ENCODE measurements at regions not wholly inside any gene's neighbourhood (a gene's known extent, or its start where the extent isn't known, plus 50 kb on each side); places are given as distances from the start of the nearest gene placed in this dataset.

- H3K4me1 ChIP-seq: no peaks in the 10 kb centered on the region
- 70 to 77% methylated on average over 2 of the region's 2 CpGs for WGBS, 2 donors (ENCODE audit: low coverage in 1 of 2)
- no peak for ATAC-seq
- H3K27ac ChIP-seq: no peak overlapping the region
- no peaks in the 10 kb centered on the region for H3K9me3 ChIP-seq
- no peaks in the 10 kb centered on the region for H3K27me3 ChIP-seq
- no peaks in the 10 kb centered on the region for H3K36me3 ChIP-seq
- H3K4me3 ChIP-seq: no peak overlapping the region
- no peak for TF ChIP-seq POLR2A (IDR thresholded peaks at IDR 0.05)
- no peak for TF ChIP-seq POLR2AphosphoS5 (IDR thresholded peaks at IDR 0.05)
- TF ChIP-seq EP300 (IDR thresholded peaks at IDR 0.05): no peak
- TF ChIP-seq, protein P1, sequence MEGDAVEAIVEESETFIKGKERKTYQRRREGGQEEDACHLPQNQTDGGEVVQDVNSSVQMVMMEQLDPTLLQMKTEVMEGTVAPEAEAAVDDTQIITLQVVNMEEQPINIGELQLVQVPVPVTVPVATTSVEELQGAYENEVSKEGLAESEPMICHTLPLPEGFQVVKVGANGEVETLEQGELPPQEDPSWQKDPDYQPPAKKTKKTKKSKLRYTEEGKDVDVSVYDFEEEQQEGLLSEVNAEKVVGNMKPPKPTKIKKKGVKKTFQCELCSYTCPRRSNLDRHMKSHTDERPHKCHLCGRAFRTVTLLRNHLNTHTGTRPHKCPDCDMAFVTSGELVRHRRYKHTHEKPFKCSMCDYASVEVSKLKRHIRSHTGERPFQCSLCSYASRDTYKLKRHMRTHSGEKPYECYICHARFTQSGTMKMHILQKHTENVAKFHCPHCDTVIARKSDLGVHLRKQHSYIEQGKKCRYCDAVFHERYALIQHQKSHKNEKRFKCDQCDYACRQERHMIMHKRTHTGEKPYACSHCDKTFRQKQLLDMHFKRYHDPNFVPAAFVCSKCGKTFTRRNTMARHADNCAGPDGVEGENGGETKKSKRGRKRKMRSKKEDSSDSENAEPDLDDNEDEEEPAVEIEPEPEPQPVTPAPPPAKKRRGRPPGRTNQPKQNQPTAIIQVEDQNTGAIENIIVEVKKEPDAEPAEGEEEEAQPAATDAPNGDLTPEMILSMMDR (IDR thresholded peaks at IDR 0.05): no peak
Measured at GRCh38 chr6:94341173-94341572, 921.8 kb upstream of the EPHA7 start.

- Histone ChIP-seq H3K4me1 (no peaks in the 10 kb centered on the region), H3K9me3 (no peaks in the 10 kb centered on the region), H3K27me3 (no peaks in the 10 kb centered on the region), H3K4me3 (no peak overlapping the region), H3K27ac (no peak overlapping the region), H3K36me3 (no peaks in the 10 kb centered on the region)
- no peak for ATAC-seq
- TF ChIP-seq EP300 (IDR thresholded peaks at IDR 0.05) (no peak), POLR2AphosphoS5 (IDR thresholded peaks at IDR 0.05) (no peak), POLR2A (IDR thresholded peaks at IDR 0.05) (no peak)
- TF ChIP-seq, protein P1 (IDR thresholded peaks at IDR 0.05): no peak
- 89 to 100% methylated on average over 1 of the region's 1 CpG for WGBS, 2 donors (ENCODE audit: low coverage in 1 of 2)
Measured at GRCh38 chr6:94323853-94324252, 904.5 kb upstream of the EPHA7 start.

GRCh38 chr6:94300424-94301144 lies 881.2 kb upstream of the EPHA7 start:
- TF ChIP-seq POLR2AphosphoS5 (IDR thresholded peaks at IDR 0.05) (no peak), POLR2A (IDR thresholded peaks at IDR 0.05) (no peak), EP300 (IDR thresholded peaks at IDR 0.05) (no peak)
- TF ChIP-seq, protein P1 (IDR thresholded peaks at IDR 0.05): no peak
- Histone ChIP-seq H3K36me3 (no peaks in the 10 kb centered on the region), H3K27me3 (no peaks in the 10 kb centered on the region), H3K9me3 (no peaks in the 10 kb centered on the region), H3K4me1 (no peaks in the 10 kb centered on the region), H3K27ac (no peak overlapping the region), H3K4me3 (no peak overlapping the region)
- no peak for ATAC-seq
- 72 to 79% methylated on average over 2 of the region's 5 CpGs for WGBS, 2 donors (ENCODE audit: low coverage in 1 of 2)

DNA sequence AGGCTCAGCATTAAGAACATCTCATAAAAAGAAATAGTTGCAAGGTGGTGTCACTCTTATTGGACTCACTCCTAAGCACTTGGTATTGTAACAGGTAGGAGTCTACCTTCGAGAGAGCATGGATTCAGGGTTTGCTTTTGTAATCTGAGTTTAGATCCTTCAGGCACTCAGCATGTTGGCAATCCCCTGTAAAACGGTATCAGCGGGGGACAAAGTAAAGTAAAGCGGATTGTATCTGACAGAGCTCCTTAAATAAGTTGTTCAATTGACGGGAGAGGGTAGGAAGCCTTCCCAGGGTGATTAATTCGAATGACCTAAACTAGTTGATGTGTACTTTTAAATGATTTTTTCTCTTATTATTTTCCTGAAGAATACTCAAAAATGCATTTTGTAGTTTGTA lies 869.8 kb upstream of the EPHA7 start:
- Histone ChIP-seq H3K4me1 (no peaks in the 10 kb centered on the region), H3K4me3 (no peak overlapping the region), H3K27ac (no peak overlapping the region), H3K27me3 (no peaks in the 10 kb centered on the region), H3K9me3 (no peaks in the 10 kb centered on the region), H3K36me3 (no peaks in the 10 kb centered on the region)
- TF ChIP-seq POLR2AphosphoS5 (IDR thresholded peaks at IDR 0.05): no peak
- TF ChIP-seq, protein P1 (IDR thresholded peaks at IDR 0.05): no peak
- TF ChIP-seq EP300 (IDR thresholded peaks at IDR 0.05): no peak
- TF ChIP-seq POLR2A (IDR thresholded peaks at IDR 0.05): no peak
- ATAC-seq: no peak
- WGBS, 2 donors (ENCODE audit: low coverage in 1 of 2): 87 to 94% methylated on average over 6 of the region's 6 CpGs

- no peak overlapping the region for H3K27ac ChIP-seq
- WGBS, 2 donors (ENCODE audit: low coverage in 1 of 2): 49 to 52% methylated on average over 5 of the region's 5 CpGs
- TF ChIP-seq, protein P1 (IDR thresholded peaks at IDR 0.05): no peak
- no peak for TF ChIP-seq POLR2AphosphoS5 (IDR thresholded peaks at IDR 0.05)
- TF ChIP-seq EP300 (IDR thresholded peaks at IDR 0.05): no peak
- no peak for TF ChIP-seq POLR2A (IDR thresholded peaks at IDR 0.05)
- no peak for ATAC-seq
- peaks cover 0 to 1% (median 0%) of the 10 kb centered on the region in 3 donors for H3K9me3 ChIP-seq
- no peaks in the 10 kb centered on the region for H3K27me3 ChIP-seq
- no peaks in the 10 kb centered on the region for H3K4me1 ChIP-seq
- H3K36me3 ChIP-seq: no peaks in the 10 kb centered on the region
- no peak overlapping the region for H3K4me3 ChIP-seq
Measured at GRCh38 chr6:94278146-94278545, 858.8 kb upstream of the EPHA7 start.
